GM12874 (cell line): ENCODE measurements at regions not wholly inside any gene's neighbourhood (a gene's known extent, or its start where the extent isn't known, plus 50 kb on each side); places are given as distances from the start of the nearest gene placed in this dataset.

Experiments used
- CTCF ChIP-seq: IDR thresholded peaks from 2 replicates; pipeline ENCODE4 v1.5.1; 2011; ENCODE audit warnings: low read depth, mild to moderate bottlenecking, control low read depth, low read length, moderate library complexity; ENCODE audit not compliant: insufficient read depth

- no peak for TF ChIP-seq CTCF
Observed at GRCh38 chr2:82674652-82675051, 1784.4 kb downstream of the SUCLG1 start.

- no peak for TF ChIP-seq CTCF
Observed at GRCh38 chr2:82667491-82667890, 1791.6 kb downstream of the SUCLG1 start.

GRCh38 chr2:82665691-82666090 is 1793.4 kb downstream of the SUCLG1 start:
- TF ChIP-seq CTCF = no peak

- TF ChIP-seq CTCF = no peak
Observed at GRCh38 chr2:82657106-82657505, 1802.0 kb downstream of the SUCLG1 start.

GRCh38 chr2:82656420-82656819 is 1802.7 kb downstream of the SUCLG1 start:
- no peak for TF ChIP-seq CTCF

- TF ChIP-seq CTCF = no peak
Observed at GRCh38 chr2:82652117-82652516, 1807.0 kb downstream of the SUCLG1 start.

GRCh38 chr2:82650038-82650437 is 1809.0 kb downstream of the SUCLG1 start:
- no peak for TF ChIP-seq CTCF

- TF ChIP-seq CTCF = no peak
Observed at GRCh38 chr2:82641598-82642180, 1817.4 kb downstream of the SUCLG1 start.
